ENCODE measurements at regions not wholly inside any gene's neighbourhood (a gene's known extent, or its start where the extent isn't known, plus 50 kb on each side); places are given as distances from the start of the nearest gene placed in this dataset.
"Not testable (repeated sequence)": the region's sequence is repeated elsewhere in the genome, so short reads cannot be mapped to it uniquely, and the experiment has no call there.

DNA sequence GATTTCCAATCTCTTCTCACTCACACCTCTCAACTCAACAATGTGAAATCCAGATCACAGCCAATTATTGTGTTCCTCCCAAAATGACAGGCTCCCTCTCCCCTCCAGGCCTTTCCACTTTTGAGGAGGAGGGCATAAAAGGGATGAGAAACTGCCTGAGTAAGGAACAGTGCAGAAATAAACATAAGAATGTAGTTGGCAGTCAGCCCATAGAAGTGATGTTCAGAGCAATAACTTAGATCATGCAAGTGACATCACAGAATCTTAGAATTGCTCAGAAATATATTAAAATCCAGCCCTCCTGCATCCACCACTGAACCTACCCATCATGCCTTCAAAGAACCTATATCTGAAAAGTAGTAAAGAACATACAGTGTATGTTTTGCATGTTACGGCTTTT, 299.4 kb upstream of the GADL1 start:
- no peak overlapping the region for H3K4me3 ChIP-seq (ENCODE audit: low read length)
- TF ChIP-seq ZNF274 (IDR thresholded peaks at IDR 0.05; ENCODE audit: low read depth, low read length) = no peak

DNA sequence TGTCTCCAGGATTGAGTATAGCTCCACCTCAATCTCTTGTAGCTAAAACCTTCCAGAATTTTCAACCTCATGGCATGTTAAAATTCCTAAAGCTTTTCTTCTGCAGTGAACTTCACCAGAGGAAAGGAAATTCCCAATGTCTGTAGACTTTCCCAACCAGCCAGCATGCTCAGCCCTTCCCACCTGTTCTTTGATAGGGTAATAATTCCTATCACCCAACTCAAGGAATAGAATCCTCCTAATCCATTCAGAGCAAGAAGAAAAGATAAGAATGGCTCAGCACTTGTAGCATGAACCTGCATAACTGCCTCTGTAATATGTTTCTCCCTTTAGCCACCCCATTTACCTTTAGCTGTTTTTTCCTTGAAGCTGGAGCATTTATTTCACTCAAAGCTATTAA, 301.8 kb upstream of the GADL1 start:
- no peak for TF ChIP-seq ZNF274 (IDR thresholded peaks at IDR 0.05; ENCODE audit: low read depth, low read length)

GRCh38 chr3:31196881-31197364, 302.5 kb upstream of the GADL1 start:
- H3K4me3 ChIP-seq (ENCODE audit: low read length) = no peak overlapping the region

More for the DNA sequence above, 301.8 kb upstream of the GADL1 start:
- H3K4me3 ChIP-seq (ENCODE audit: low read length) = no peak overlapping the region

DNA sequence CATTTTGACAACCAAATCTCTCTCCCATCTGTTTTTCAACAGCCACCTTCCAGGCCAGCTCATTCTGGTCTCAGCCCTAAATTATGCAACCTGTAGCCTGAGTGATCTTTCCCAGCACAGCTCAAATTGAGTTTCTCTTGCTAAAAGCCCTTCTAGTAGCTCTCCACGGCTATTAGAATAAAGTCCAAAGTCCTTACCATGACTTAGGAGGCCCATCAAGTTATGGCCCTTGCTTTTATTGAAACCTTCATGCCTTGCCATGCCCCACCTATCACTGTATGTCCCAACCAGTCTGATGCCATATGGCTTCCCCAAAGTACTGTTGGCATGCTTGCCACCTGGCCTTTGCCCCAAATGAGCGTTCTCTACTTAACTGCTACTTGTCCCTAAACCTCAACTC, 303.5 kb upstream of the GADL1 start:
- no peak overlapping the region for H3K4me3 ChIP-seq (ENCODE audit: low read length)
- no peak for TF ChIP-seq ZNF274 (IDR thresholded peaks at IDR 0.05; ENCODE audit: low read depth, low read length)

More at GRCh38 chr3:31196881-31197364, 302.5 kb upstream of the GADL1 start:
- TF ChIP-seq ZNF274 (IDR thresholded peaks at IDR 0.05; ENCODE audit: low read depth, low read length) = no peak

- no peak overlapping the region for H3K4me3 ChIP-seq (ENCODE audit: low read length)
- no peak for TF ChIP-seq ZNF274 (IDR thresholded peaks at IDR 0.05; ENCODE audit: low read depth, low read length)
Measured at GRCh38 chr3:31198890-31199289, 304.4 kb upstream of the GADL1 start.

GRCh38 chr3:31203960-31204795, 309.7 kb upstream of the GADL1 start:
- H3K4me3 ChIP-seq (ENCODE audit: low read length) = no peak overlapping the region
- TF ChIP-seq ZNF274 (IDR thresholded peaks at IDR 0.05; ENCODE audit: low read depth, low read length) = no peak

- H3K4me3 ChIP-seq (ENCODE audit: low read length) = not testable (repeated sequence)
Measured at GRCh38 chr3:31204796-31205056, 310.3 kb upstream of the GADL1 start.

- TF ChIP-seq ZNF274 (IDR thresholded peaks at IDR 0.05; ENCODE audit: low read depth, low read length) = no peak
- no peak overlapping the region for H3K4me3 ChIP-seq (ENCODE audit: low read length)
Measured at GRCh38 chr3:31210068-31210645, 315.7 kb upstream of the GADL1 start.

DNA sequence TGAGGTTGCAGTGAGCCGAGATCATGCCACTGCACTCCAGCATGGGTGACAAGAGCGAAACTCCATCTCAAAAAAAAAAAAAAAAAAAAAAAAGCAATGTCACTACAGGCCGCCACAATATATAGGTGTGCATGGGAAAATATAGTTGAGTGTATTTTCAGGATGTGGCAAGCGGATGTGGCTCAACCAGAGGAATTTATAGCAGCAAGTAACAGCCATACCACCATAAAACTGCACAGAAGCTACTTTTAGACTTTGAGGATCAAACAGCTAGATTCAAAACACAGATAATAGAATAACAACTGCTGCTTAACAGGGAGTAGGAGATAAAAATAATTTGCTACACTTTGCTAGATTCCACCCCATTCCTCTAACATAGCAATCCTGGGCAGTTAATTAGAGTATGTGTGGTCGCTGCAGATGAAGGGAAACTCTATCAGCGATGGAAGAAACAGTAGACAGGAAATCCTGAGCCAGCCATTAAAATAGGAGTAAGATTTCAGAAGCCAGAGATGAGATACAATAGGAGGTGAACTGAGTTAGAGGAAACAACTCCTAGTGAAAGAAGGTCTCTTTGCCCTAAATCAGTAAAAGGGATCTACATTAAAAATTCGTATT, 318.7 kb upstream of the STT3B start:
- no peak overlapping the region for H3K4me3 ChIP-seq (ENCODE audit: low read length)
- no peak for TF ChIP-seq ZNF274 (IDR thresholded peaks at IDR 0.05; ENCODE audit: low read depth, low read length)

DNA sequence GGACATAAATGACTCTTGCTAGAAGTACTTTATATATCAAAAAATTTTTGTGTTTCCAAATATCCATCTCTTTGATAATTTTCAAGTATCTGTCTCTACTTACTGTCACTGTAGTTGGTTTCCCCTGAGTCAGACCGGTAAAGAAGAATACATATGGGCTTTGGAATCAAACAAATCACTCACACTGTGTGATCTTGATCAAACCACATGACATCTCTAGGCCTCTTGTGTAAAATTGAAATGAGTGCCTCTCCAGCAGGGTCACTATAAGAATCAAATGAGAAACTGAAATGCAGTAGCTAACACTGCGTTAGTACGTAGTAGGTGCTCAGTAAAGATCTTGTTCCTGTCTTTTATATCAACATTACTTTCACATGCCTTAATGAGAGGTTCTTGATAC, 314.6 kb upstream of the STT3B start:
- no peak overlapping the region for H3K4me3 ChIP-seq (ENCODE audit: low read length)
- no peak for TF ChIP-seq ZNF274 (IDR thresholded peaks at IDR 0.05; ENCODE audit: low read depth, low read length)

DNA sequence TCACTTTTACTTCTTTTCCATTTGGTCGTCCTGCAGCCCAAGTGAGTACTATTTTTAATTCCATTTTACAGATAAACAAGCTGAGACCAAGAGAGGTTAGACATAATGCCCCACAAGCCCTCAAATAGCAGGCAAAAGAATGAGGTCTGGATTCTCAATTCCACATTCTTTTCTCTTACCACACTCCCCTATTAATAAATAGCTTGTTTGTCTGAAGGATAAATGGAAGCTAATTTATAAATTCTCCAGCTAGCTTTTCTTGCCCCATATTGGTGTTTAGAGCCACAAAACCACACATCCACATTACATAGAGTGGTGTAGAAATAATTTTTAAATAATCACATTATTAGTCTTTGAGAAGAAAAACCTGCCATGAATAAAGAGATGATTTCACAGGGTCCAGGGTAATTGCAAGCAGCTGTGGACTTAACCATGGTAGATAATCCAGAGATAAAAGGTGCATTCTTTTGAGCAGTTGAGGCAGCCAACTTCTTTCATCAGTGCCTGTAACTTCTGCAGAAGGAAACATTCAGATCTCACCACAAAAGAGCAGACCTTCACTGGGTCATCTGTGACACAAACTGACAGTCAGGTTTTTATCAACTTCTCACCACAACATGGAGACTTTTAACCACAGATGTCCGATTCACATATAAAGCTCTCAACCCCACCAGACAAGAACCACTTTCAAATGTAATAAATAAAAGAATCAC, 313.4 kb upstream of the STT3B start:
- H3K4me3 ChIP-seq (ENCODE audit: low read length) = no peak overlapping the region
- no peak for TF ChIP-seq ZNF274 (IDR thresholded peaks at IDR 0.05; ENCODE audit: low read depth, low read length)

DNA sequence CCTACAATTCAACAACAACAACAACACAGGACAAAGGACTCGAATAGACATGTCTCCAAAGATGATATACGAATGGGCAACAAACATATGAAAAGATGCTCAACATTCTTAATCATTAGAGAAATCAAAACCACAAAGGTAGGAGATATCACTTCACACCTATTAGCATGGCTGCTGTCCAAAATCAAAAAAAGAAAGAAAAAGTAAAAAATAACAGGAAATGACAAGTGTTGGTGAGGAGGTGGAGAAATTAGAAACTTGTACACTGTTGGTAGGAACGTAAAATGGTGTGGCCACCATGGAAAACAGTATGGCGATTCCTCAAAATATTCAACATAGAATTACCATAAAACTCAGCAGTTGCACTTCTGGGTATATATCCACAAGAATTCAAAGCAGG, 312.3 kb upstream of the STT3B start:
- TF ChIP-seq ZNF274 (IDR thresholded peaks at IDR 0.05; ENCODE audit: low read depth, low read length) = no peak
- no peak overlapping the region for H3K4me3 ChIP-seq (ENCODE audit: low read length)

- no peak overlapping the region for H3K4me3 ChIP-seq (ENCODE audit: low read length)
- TF ChIP-seq ZNF274 (IDR thresholded peaks at IDR 0.05; ENCODE audit: low read depth, low read length) = no peak
Measured at GRCh38 chr3:31223278-31223677, 309.4 kb upstream of the STT3B start.

- TF ChIP-seq ZNF274 (IDR thresholded peaks at IDR 0.05; ENCODE audit: low read depth, low read length) = no peak
- H3K4me3 ChIP-seq (ENCODE audit: low read length) = no peak overlapping the region
Measured at GRCh38 chr3:31224936-31225335, 307.8 kb upstream of the STT3B start.

DNA sequence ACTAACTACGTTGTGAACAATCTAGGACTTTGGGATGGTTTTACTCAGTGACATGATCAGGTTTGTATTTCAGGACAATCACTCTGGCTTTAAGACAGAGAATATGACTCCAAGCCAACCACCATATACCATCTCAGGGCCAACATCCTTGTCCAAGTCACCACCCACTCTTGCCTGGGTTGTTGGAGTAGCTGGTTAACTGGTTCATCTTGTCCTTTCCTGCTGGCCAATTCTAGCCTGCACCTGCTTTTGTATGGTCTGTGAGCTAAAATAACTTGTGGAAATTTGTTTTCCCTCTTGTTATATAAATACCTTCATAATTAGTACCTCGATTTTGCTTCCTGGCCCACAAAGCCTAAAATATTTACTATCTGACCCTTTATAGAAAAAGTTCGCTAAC, 306.8 kb upstream of the STT3B start:
- no peak overlapping the region for H3K4me3 ChIP-seq (ENCODE audit: low read length)
- TF ChIP-seq ZNF274 (IDR thresholded peaks at IDR 0.05; ENCODE audit: low read depth, low read length) = no peak
